ENCODE measurements at regions not wholly inside any gene's neighbourhood (a gene's known extent, or its start where the extent isn't known, plus 50 kb on each side); places are given as distances from the start of the nearest gene placed in this dataset.

- no peak for DNase-seq (ENCODE audit: extremely low read depth, insufficient read length)
- Histone ChIP-seq H3K4me3 (replicated peaks; ENCODE audit: low read depth, low read length) (no peak overlapping the region), H3K27me3 (replicated peaks; ENCODE audit: control insufficient read depth, insufficient read depth, low read length) (no peaks in the 10 kb centered on the region), H3K36me3 (ENCODE audit: control insufficient read depth, insufficient read depth, low read length) (no peaks in the 10 kb centered on the region)
- TF ChIP-seq CTCF (IDR thresholded peaks at IDR 0.05; ENCODE audit: insufficient read depth, low read length, poor library complexity, severe bottlenecking) = no peak
Observed at GRCh38 chr11:70005107-70005818, 72.9 kb upstream of the ANO1 start.

- no peak for TF ChIP-seq CTCF (IDR thresholded peaks at IDR 0.05; ENCODE audit: insufficient read depth, low read length, poor library complexity, severe bottlenecking)
- no peaks in the 10 kb centered on the region for H3K36me3 ChIP-seq (ENCODE audit: control insufficient read depth, insufficient read depth, low read length)
- no peaks in the 10 kb centered on the region for H3K27me3 ChIP-seq (replicated peaks; ENCODE audit: control insufficient read depth, insufficient read depth, low read length)
- no peak overlapping the region for H3K4me3 ChIP-seq (replicated peaks; ENCODE audit: low read depth, low read length)
- no peak for DNase-seq (ENCODE audit: extremely low read depth, insufficient read length)
Observed at GRCh38 chr11:70007796-70008195, 70.3 kb upstream of the ANO1 start.

GRCh38 chr11:70010774-70011173, 67.3 kb upstream of the ANO1 start:
- H3K36me3 ChIP-seq (ENCODE audit: control insufficient read depth, insufficient read depth, low read length) = no peaks in the 10 kb centered on the region
- no peak for TF ChIP-seq CTCF (IDR thresholded peaks at IDR 0.05; ENCODE audit: insufficient read depth, low read length, poor library complexity, severe bottlenecking)
- H3K27me3 ChIP-seq (replicated peaks; ENCODE audit: control insufficient read depth, insufficient read depth, low read length) = no peaks in the 10 kb centered on the region
- no peak overlapping the region for H3K4me3 ChIP-seq (replicated peaks; ENCODE audit: low read depth, low read length)
- no peak for DNase-seq (ENCODE audit: extremely low read depth, insufficient read length)

GRCh38 chr11:70012134-70012733, 65.9 kb upstream of the ANO1 start:
- Histone ChIP-seq H3K27me3 (replicated peaks; ENCODE audit: control insufficient read depth, insufficient read depth, low read length) (no peaks in the 10 kb centered on the region; the same call in 1 of the 2 replicates), H3K4me3 (replicated peaks; ENCODE audit: low read depth, low read length) (no peak overlapping the region), H3K36me3 (ENCODE audit: control insufficient read depth, insufficient read depth, low read length) (no peaks in the 10 kb centered on the region)
- TF ChIP-seq CTCF (IDR thresholded peaks at IDR 0.05; ENCODE audit: insufficient read depth, low read length, poor library complexity, severe bottlenecking) = no peak
- DNase-seq (ENCODE audit: extremely low read depth, insufficient read length) = no peak

- DNase-seq (ENCODE audit: extremely low read depth, insufficient read length) = no peak
- Histone ChIP-seq H3K4me3 (replicated peaks; ENCODE audit: low read depth, low read length) (no peak overlapping the region), H3K36me3 (ENCODE audit: control insufficient read depth, insufficient read depth, low read length) (no peaks in the 10 kb centered on the region), H3K27me3 (replicated peaks; ENCODE audit: control insufficient read depth, insufficient read depth, low read length) (no peaks in the 10 kb centered on the region; the same call in 1 of the 2 replicates)
- TF ChIP-seq CTCF (IDR thresholded peaks at IDR 0.05; ENCODE audit: insufficient read depth, low read length, poor library complexity, severe bottlenecking) = no peak
Observed at GRCh38 chr11:70014291-70014690, 63.8 kb upstream of the ANO1 start.
